ENCODE measurements at regions not wholly inside any gene's neighbourhood (a gene's known extent, or its start where the extent isn't known, plus 50 kb on each side); places are given as distances from the start of the nearest gene placed in this dataset.
A peak's percentile ranks its signal among the peaks of the same experiment; 100 is the strongest.

DNA sequence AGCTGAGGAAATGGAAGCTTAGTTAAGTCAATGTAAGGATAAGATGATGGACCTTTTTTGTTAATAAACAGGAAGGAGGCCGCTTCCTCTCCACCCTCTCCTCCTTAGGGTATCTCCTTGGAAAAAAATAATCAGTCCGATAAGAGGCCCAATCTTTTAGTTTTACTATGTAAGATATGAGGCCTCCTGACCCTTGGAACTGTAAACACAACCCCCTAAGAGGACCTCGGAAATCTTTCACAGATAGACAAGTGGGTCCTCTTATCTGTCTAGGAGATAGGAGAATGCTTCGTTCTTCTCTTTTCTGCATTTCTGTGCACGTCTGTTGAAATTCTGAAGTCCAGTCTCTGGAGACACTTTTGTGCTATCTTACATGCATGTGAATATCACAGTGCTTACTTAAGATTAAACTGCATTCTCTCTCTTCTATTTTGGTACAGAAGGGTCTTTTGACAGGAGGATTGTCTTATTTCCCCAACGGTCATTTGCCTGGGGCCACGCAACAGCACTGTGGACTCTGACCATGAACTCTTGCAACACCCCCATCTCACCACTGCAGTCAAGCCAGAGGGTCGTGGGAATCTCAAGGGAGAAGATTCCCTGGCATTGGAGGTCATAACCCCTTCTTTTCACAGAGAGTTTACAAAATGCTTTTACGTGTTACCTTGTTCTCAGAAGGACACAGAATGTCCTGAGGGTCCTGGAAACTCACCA is 313.0 kb upstream of the RTL1 start:
- no peak overlapping the region for H3K4me3 ChIP-seq
- H3K4me1 ChIP-seq, result no peaks in the 10 kb centered on the region
- H3K9me3 ChIP-seq, result peaks cover 0 to 12% (median 0%) of the 10 kb centered on the region in 3 donors
- no peaks in the 10 kb centered on the region for H3K27me3 ChIP-seq
- intact Hi-C loops (cut with DNase I; ENCODE audit: low total_unique reads), result no loop called here
- H3K36me3 ChIP-seq, result no peaks in the 10 kb centered on the region
- DNase-seq, result no peak
- no peak overlapping the region for H3K27ac ChIP-seq
- TF ChIP-seq, protein P1, sequence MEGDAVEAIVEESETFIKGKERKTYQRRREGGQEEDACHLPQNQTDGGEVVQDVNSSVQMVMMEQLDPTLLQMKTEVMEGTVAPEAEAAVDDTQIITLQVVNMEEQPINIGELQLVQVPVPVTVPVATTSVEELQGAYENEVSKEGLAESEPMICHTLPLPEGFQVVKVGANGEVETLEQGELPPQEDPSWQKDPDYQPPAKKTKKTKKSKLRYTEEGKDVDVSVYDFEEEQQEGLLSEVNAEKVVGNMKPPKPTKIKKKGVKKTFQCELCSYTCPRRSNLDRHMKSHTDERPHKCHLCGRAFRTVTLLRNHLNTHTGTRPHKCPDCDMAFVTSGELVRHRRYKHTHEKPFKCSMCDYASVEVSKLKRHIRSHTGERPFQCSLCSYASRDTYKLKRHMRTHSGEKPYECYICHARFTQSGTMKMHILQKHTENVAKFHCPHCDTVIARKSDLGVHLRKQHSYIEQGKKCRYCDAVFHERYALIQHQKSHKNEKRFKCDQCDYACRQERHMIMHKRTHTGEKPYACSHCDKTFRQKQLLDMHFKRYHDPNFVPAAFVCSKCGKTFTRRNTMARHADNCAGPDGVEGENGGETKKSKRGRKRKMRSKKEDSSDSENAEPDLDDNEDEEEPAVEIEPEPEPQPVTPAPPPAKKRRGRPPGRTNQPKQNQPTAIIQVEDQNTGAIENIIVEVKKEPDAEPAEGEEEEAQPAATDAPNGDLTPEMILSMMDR (IDR thresholded peaks at IDR 0.05), result no peak

DNA sequence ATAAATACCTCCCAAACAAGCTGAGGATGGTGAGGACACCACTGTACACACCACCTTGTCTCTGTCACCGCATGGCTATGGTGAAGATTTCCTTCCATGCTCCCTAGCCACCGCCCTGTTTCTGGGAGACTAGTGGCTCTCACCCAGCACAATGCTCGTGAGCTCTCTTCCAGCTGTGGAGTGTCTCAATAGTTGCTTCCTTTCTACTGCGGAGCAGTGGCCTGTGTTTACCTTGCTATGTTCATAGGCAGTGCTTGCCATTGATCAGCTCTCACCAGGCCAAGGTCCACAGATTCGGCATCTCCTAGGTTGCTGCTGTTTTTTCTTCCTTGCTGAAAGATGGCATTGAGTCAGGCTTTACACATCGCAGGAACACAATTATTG is 313.6 kb upstream of the RTL1 start:
- no peaks in the 10 kb centered on the region for H3K4me1 ChIP-seq
- H3K27ac ChIP-seq, result no peak overlapping the region
- H3K27me3 ChIP-seq, result no peaks in the 10 kb centered on the region
- TF ChIP-seq, protein P1 (IDR thresholded peaks at IDR 0.05), result no peak
- intact Hi-C loops (cut with DNase I; ENCODE audit: low total_unique reads), result no loop called here
- H3K36me3 ChIP-seq, result no peaks in the 10 kb centered on the region
- no peak overlapping the region for H3K4me3 ChIP-seq
- H3K9me3 ChIP-seq, result peaks cover 0 to 15% (median 0%) of the 10 kb centered on the region in 3 donors
- DNase-seq, result no peak

DNA sequence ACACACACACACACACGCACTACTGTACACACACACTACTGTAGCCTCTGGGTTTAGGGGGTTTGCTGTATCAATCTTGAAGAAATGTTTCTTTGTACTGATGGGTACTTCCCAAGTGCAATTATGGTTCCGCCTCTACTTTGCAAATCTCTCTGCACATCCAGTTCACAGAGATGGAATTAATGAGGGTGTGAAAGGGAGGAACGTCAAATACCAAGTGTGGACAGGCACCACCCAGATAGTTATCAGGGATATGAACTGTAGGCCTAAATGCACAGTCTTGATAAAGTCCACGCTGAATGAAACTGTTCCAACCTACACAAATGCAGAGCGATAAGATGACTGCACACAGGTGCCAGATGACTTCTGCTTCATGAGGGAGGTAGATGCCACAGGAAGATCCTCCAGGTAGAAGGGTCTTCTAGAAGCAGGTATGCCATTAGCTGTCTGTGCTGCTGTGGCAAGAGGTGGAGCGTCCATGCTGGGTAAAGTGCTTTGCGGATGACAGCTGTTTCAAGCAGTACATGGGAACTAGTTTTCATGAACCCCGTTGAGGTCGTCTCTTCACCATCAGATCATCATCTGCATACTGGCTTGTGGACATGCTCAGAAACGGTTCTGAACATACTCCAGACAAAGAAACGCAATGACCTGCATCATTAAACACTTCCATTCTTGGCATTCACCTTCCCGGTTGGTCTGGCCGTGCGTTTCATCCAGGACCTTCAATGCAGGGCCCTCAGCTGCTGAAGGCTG is 314.3 kb upstream of the RTL1 start:
- Histone ChIP-seq H3K36me3 (no peaks in the 10 kb centered on the region), H3K4me1 (no peaks in the 10 kb centered on the region), H3K27ac (no peak overlapping the region), H3K4me3 (no peak overlapping the region), H3K27me3 (no peaks in the 10 kb centered on the region), H3K9me3 (peaks cover 0 to 9% (median 0%) of the 10 kb centered on the region in 3 donors)
- intact Hi-C loops (cut with DNase I; ENCODE audit: low total_unique reads), result no loop called here
- DNase-seq, result no peak
- TF ChIP-seq, protein P1 (IDR thresholded peaks at IDR 0.05), result no peak

DNA sequence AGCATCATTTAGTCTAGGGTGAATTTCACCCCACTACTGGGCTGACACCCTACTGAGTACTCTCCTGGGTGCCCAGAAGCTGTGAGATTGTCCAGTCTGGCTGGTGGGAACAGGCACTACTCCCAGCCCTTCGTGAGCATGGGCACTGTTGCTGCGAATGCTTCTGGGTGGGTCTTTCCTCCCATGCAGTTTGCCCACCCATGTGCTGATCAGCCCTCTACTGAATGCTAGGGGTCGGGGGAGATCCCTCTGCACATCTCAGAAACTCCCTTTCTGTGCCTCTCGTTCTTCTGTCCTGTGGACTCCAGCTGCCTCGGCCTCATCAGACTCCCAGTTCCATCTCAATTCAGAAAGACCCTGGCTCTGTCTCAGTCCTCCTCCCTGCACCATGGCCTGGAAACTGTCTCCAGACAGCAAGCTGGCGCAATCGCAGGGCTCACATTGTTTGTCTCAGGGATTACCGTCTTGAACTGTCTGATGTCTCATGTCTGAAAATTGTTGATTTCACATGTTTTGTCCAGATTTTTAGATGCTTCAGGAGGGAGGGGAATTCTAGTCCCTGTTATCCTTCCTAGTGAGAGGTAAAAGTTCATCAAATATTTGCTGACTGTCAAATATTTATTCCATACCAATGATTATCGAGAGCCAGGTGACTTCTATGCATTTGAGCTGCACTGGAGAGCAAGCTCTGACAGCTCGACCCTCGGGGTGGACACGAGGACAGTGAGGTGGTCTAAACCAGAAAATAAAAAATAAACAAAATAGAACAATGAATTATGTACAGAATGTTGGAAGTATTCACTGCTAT is 316.6 kb upstream of the RTL1 start:
- H3K27ac ChIP-seq, result no peak overlapping the region
- peak in 1 of 2 donors; percentile 28 for DNase-seq
- TF ChIP-seq, protein P1 (IDR thresholded peaks at IDR 0.05), result no peak
- H3K27me3 ChIP-seq, result peaks cover 0 to under 1% of the 10 kb centered on the region in 2 donors
- H3K9me3 ChIP-seq, result peaks cover 0 to 3% (median 0%) of the 10 kb centered on the region in 3 donors
- H3K4me3 ChIP-seq, result no peak overlapping the region
- H3K4me1 ChIP-seq, result no peaks in the 10 kb centered on the region
- intact Hi-C loops (cut with DNase I; ENCODE audit: low total_unique reads), result no loop called here
- no peaks in the 10 kb centered on the region for H3K36me3 ChIP-seq

DNA sequence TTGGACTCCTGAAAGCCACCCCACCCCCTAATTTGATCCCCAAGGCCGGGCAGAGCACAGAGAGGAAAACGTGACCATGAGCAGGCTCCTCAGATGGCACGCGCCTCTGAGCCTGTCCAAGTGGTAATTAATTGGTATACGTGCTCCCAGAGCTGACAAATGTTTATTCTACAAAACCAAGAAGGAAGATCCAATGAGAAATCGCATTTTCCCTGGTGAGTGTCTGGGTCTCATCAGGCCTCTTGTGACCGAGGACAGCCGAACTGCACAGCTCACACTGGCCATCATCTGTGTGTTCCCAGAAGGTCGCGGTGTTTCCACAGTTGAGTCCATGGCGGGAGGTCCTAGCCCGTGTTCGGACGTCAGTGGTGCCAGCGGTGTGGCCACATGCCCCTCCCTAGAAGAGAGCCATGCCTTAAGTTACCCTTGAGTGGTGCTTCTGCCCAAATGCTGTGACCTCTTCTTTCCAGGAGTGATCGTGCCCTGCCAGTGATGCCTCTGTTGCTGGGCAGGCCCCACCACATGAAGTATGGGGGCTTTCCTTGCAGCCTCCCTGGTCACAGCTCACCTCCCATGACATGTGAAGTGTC is 317.5 kb upstream of the RTL1 start:
- Histone ChIP-seq H3K9me3 (peaks cover 0 to 3% (median 0%) of the 10 kb centered on the region in 3 donors), H3K27ac (no peak overlapping the region), H3K36me3 (no peaks in the 10 kb centered on the region), H3K4me3 (no peak overlapping the region), H3K4me1 (no peaks in the 10 kb centered on the region), H3K27me3 (peaks cover 0 to 5% of the 10 kb centered on the region in 2 donors)
- intact Hi-C loops (cut with DNase I; ENCODE audit: low total_unique reads), result no loop called here
- no peak for DNase-seq
- TF ChIP-seq, protein P1 (IDR thresholded peaks at IDR 0.05), result no peak

All from tibial artery (tissue), 4 donors.